WI38 (cell line): ENCODE measurements at regions not wholly inside any gene's neighbourhood (a gene's known extent, or its start where the extent isn't known, plus 50 kb on each side); places are given as distances from the start of the nearest gene placed in this dataset.

Source experiments
- H3K4me3 ChIP-seq: 2 replicates; pipeline ENCODE4 v1.5.1; 2011; ENCODE audit warnings: low read depth, mild to moderate bottlenecking, control low read depth, low read length
- TF ChIP-seq, protein P1 (sequence below): IDR thresholded peaks from 2 replicates; pipeline ENCODE4 v1.5.1; 2012; ENCODE audit warnings: low read depth, mild to moderate bottlenecking, control low read depth, low read length

GRCh38 chr6:19753826-19754225 is 83.3 kb upstream of the ID4 start:
- H3K4me3 ChIP-seq, result no peak overlapping the region
- TF ChIP-seq, protein P1, sequence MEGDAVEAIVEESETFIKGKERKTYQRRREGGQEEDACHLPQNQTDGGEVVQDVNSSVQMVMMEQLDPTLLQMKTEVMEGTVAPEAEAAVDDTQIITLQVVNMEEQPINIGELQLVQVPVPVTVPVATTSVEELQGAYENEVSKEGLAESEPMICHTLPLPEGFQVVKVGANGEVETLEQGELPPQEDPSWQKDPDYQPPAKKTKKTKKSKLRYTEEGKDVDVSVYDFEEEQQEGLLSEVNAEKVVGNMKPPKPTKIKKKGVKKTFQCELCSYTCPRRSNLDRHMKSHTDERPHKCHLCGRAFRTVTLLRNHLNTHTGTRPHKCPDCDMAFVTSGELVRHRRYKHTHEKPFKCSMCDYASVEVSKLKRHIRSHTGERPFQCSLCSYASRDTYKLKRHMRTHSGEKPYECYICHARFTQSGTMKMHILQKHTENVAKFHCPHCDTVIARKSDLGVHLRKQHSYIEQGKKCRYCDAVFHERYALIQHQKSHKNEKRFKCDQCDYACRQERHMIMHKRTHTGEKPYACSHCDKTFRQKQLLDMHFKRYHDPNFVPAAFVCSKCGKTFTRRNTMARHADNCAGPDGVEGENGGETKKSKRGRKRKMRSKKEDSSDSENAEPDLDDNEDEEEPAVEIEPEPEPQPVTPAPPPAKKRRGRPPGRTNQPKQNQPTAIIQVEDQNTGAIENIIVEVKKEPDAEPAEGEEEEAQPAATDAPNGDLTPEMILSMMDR, result no peak

- TF ChIP-seq, protein P1, result no peak
- H3K4me3 ChIP-seq, result no peak overlapping the region
Measured at GRCh38 chr6:19754686-19755085, 82.5 kb upstream of the ID4 start.

- H3K4me3 ChIP-seq, result no peak overlapping the region
- TF ChIP-seq, protein P1, result no peak
Measured at GRCh38 chr6:19755181-19755580, 82.0 kb upstream of the ID4 start.

DNA sequence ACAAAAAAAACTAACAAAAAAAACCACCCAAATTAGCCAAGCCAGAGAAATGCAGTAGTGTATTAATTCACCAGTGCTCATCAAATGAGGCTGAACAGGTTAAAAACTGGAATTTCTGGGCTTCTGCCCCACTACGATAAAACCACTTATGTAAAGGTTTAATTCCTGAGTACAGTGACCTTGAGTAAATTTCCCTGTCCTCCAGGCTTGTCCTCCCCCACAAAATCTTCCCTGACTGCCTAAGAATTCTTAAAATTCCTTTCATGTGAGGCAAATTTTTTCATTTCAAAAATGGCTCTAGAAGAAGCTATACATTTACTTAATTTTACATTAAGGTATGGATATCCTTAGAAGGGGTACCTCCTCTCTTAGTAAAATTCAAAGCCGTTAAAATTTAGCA is 80.1 kb upstream of the ID4 start:
- TF ChIP-seq, protein P1, result no peak
- no peak overlapping the region for H3K4me3 ChIP-seq

DNA sequence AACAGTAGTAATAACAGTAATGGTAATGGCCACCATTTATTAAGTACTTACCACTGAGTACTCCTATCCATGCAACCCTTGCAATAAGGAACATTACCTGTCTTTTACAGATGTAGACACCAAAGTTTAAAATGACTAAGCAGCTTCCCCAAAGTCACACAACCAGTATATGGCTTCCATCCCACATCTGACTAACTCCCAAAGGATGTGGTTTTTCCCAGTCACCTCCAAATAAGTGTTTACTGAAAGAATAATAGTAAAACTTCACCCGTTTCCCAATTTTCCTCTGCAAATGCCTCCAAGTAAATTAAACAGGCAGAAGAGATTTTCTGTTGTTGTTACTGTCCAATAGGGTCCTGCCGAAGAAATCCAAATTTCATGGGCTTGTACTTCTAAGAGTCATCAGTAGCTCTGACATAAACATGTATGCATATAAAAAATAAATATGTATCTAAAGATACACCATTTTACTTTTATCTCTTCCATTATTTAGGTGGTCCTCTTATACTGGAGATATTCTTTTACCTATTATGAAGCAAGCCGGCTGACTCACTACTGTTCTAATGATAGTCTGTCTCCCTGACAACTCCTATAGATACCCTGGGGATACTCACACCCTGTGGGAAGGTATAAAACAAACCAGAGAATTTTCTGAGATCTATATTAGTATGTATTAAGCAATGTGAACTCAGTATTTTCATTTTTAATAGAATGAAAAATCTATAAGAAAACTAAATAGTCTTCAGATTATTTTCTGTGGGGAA is 77.9 kb upstream of the ID4 start:
- TF ChIP-seq, protein P1, result no peak
- no peak overlapping the region for H3K4me3 ChIP-seq

- H3K4me3 ChIP-seq, result no peak overlapping the region
- TF ChIP-seq, protein P1, result no peak
Measured at GRCh38 chr6:19761121-19761520, 76.0 kb upstream of the ID4 start.

DNA sequence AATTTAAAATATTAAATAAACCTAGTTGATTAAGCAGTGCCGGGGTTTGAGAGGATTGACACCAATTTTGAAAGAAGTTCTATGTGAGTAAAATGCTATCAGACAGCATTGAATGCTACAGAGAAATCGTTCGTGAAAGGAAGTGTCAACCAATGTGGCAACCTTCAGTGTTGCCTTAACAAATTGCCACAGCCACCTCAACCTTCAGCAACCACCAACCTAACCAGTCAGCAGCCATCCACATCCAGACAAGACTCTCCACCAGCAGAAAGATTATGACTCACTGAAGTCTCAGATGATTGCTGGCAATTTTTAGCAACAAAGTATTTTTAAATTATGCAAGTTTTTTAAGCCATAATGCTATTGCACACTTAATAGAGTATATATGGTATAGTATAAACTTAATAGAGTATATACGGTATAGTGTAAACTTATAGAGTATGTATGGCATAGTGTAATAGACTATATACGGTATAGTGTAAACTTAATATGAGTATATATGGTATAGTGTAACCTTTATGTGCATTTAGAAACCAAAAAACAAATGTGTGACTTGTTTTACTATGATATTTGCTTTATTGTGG is 65.3 kb upstream of the ID4 start:
- TF ChIP-seq, protein P1, result no peak
- no peak overlapping the region for H3K4me3 ChIP-seq
